HepG2 (cell line): ENCODE measurements at regions not wholly inside any gene's neighbourhood (a gene's known extent, or its start where the extent isn't known, plus 50 kb on each side); places are given as distances from the start of the nearest gene placed in this dataset.

Experiments
- ATAC-seq: fragments of 200-7000 bp; cut with Tn5 transposase; 3 replicates; pipeline ENCODE4 v1.9.1; 2020; ENCODE audit warnings: mild to moderate bottlenecking, moderate library complexity
- BruUV-seq: library from RNA; stranded (reverse); fragments of 400-500 nt; replicated peaks from 2 replicates; lab custom pipeline; 2021; lab: Mats Ljungman, UMichigan
- CTCF ChIA-PET: fragments of 300-600 bp; formaldehyde crosslinking; extraction: SDS; loops from one replicate; lab custom pipeline; 2021; ENCODE audit warnings: low total read pairs, inconsistent platforms, low intra/inter-chr PET ratio; lab: Yijun Ruan, JAX
- POLR2A ChIA-PET: fragments of 350-600 bp; sonication (Branson Sonifier 250); formaldehyde crosslinking; loops from one replicate; lab custom pipeline; 2020; ENCODE audit warnings: antibody characterized with exemption, inconsistent platforms; lab: Yijun Ruan, JAX
- DNase-seq: peaks from one replicate; pipeline ENCODE4 v3.0.0-alpha.2; 2015; ENCODE audit warnings: low spot score
- FAIRE-seq: peaks from 3 replicates; lab custom pipeline; 2011; peaks lifted over from hg19 to GRCh38; lab: Jason Lieb, UNC
- H2AFZ ChIP-seq: one replicate; pipeline ENCODE4 v1.6.1; 2011; ENCODE audit warnings: low read length, inconsistent platforms
- H3K27ac ChIP-seq: fragments of 300-600 bp; 3 replicates; pipeline ENCODE4 v1.8.0; 2011; ENCODE audit warnings: mixed run types, mild to moderate bottlenecking, mixed read lengths, low read length, inconsistent platforms; ENCODE audit not compliant: insufficient read depth; ENCODE audit errors: extremely low read length
- H3K27me3 ChIP-seq, 2 experiments: fragments of 200-600 bp in 1 of 2; 2 replicates in 1 of 2; 3 replicates in 1 of 2; pipeline versions ENCODE4 v1.6.0 to v1.8.0; 2011; ENCODE audit warnings: low read length in 2 of 2, mild to moderate bottlenecking in 2 of 2, moderate library complexity in 2 of 2, inconsistent platforms in 1 of 2; ENCODE audit not compliant: insufficient read depth in 2 of 2, control insufficient read depth in 1 of 2
- H3K36me3 ChIP-seq, 2 experiments: fragments of 200-600 bp in 1 of 2; replicated peaks in 1 of 2; 2 replicates in 1 of 2; 3 replicates in 1 of 2; pipeline versions ENCODE4 v1.5.1 to v1.8.0; 2011; ENCODE audit warnings: low read length in 2 of 2, inconsistent platforms in 1 of 2; ENCODE audit not compliant: insufficient read depth in 2 of 2, control insufficient read depth in 1 of 2
- H3K4me1 ChIP-seq: 2 replicates; pipeline ENCODE4 v1.5.1; 2012; ENCODE audit warnings: low read length, inconsistent platforms; ENCODE audit not compliant: insufficient read depth
- H3K4me2 ChIP-seq: 2 replicates; pipeline ENCODE4 v1.6.0; 2011; ENCODE audit warnings: low read depth, low read length, inconsistent platforms
- H3K4me3 ChIP-seq, 3 experiments: fragments of 200-600 bp in 1 of 3; sonication (generic), shearing (Covaris generic) in 1 of 3; replicated peaks in 1 of 3; 2 replicates each; pipeline ENCODE4 v1.5.1; 2011 to 2016; ENCODE audit warnings: low read length in 3 of 3, inconsistent platforms in 2 of 3, low read depth in 2 of 3, mild to moderate bottlenecking in 2 of 3, control low read depth in 1 of 3, mixed read lengths in 1 of 3; ENCODE audit not compliant: insufficient read depth in 1 of 3
- H3K79me2 ChIP-seq: one replicate; pipeline ENCODE4 v1.6.1; 2011; ENCODE audit warnings: low read length, inconsistent platforms; ENCODE audit not compliant: insufficient read depth
- H3K9ac ChIP-seq: 2 replicates; pipeline ENCODE4 v1.6.0; 2011; ENCODE audit warnings: mild to moderate bottlenecking, low read depth, low read length, inconsistent platforms; ENCODE audit not compliant: insufficient read depth
- H3K9me3 ChIP-seq: 2 replicates; pipeline ENCODE4 v1.5.1; 2012; ENCODE audit warnings: mild to moderate bottlenecking, low read length
- H4K20me1 ChIP-seq: 2 replicates; pipeline ENCODE4 v1.6.0; 2011; ENCODE audit warnings: inconsistent platforms, mild to moderate bottlenecking, low read length, moderate library complexity; ENCODE audit not compliant: insufficient read depth
- AKNA ChIP-seq: sonication (generic); formaldehyde crosslinking; IDR thresholded peaks from 2 replicates; pipeline ENCODE4 v1.4.0; 2020; ENCODE audit warnings: missing genetic modification reagents, borderline replicate concordance
- CCAR2 ChIP-seq: fragments of 200-400 bp; formaldehyde crosslinking; optimal IDR thresholded peaks from 2 replicates; pipeline ENCODE3; 2018; ENCODE audit warnings: low read depth, mild to moderate bottlenecking, low read length, moderate library complexity
- CENPX ChIP-seq: sonication (generic); formaldehyde crosslinking; IDR thresholded peaks from 2 replicates; pipeline ENCODE4 v1.9.0; 2021; ENCODE audit warnings: mild to moderate bottlenecking, missing genetic modification reagents, moderate library complexity
- PITX1 ChIP-seq: sonication (generic); formaldehyde crosslinking; IDR thresholded peaks from 2 replicates; pipeline ENCODE4 v1.5.1; 2020; ENCODE audit warnings: mild to moderate bottlenecking, missing genetic modification reagents
- RBM39 ChIP-seq: fragments of 200-400 bp; formaldehyde crosslinking; IDR thresholded peaks from one replicate; pipeline ENCODE4 v1.6.1; 2018; ENCODE audit warnings: antibody characterized with exemption, mild to moderate bottlenecking, low read depth, low read length; ENCODE audit not compliant: poor library complexity, severe bottlenecking
- SRY ChIP-seq: sonication (generic); formaldehyde crosslinking; IDR thresholded peaks from 2 replicates; pipeline ENCODE4 v1.8.0; 2022; ENCODE audit warnings: mild to moderate bottlenecking, missing genetic modification reagents
- TARDBP ChIP-seq: sonication (generic); formaldehyde crosslinking; IDR thresholded peaks from 2 replicates; pipeline ENCODE4 v1.8.0; 2022; ENCODE audit warnings: mild to moderate bottlenecking, missing genetic modification reagents
- ZNF256 ChIP-seq: sonication (generic); formaldehyde crosslinking; conservative IDR thresholded peaks from 2 replicates; pipeline ENCODE4 v1.4.0; 2020; ENCODE audit warnings: missing genetic modification reagents
- ZNF33B ChIP-seq: sonication (generic); formaldehyde crosslinking; IDR thresholded peaks from 2 replicates; pipeline ENCODE4 v1.5.1; 2020; ENCODE audit warnings: mild to moderate bottlenecking, missing genetic modification reagents
- ZNF383 ChIP-seq: sonication (generic); formaldehyde crosslinking; IDR thresholded peaks from 2 replicates; pipeline ENCODE4 v1.4.0; 2020; ENCODE audit warnings: missing genetic modification reagents, mild to moderate bottlenecking, borderline replicate concordance
- ZNF878 ChIP-seq: sonication (generic); formaldehyde crosslinking; IDR thresholded peaks from 2 replicates; pipeline ENCODE4 v1.8.1; 2023; ENCODE audit warnings: mild to moderate bottlenecking, missing genetic modification reagents, moderate library complexity
- ZSCAN12 ChIP-seq: sonication (generic); formaldehyde crosslinking; IDR thresholded peaks from 2 replicates; pipeline ENCODE4 v1.9.0; 2021; ENCODE audit warnings: mild to moderate bottlenecking, missing genetic modification reagents
- ZSCAN31 ChIP-seq: sonication (generic); formaldehyde crosslinking; IDR thresholded peaks from 2 replicates; pipeline ENCODE4 v1.5.0; 2020; ENCODE audit warnings: low read depth, mild to moderate bottlenecking, missing genetic modification reagents
- WGBS: methylation state at CpG from one replicate; pipeline ENCODE4 v1.1.6; 2017; ENCODE audit warnings: low lambda C conversion rate; 5-methylcytosine and 5-hydroxymethylcytosine counted together
- in situ Hi-C: cut with HindIII; loops from 2 replicates; pipeline ENCODE4 v1.10.0; 2017; ENCODE audit warnings: low pct_unique_long_range_greater_than_20kb; ENCODE audit not compliant: extremely low pct_ligation_motif_present
- intact Hi-C: fragments of 100-400 bp; cut with micrococcal nuclease; formaldehyde crosslinking; loops from one replicate; pipeline ENCODE4 v1.10.0; 2022; ENCODE audit not compliant: unreplicated experiment
- TF ChIP-seq, protein P1 (sequence below): sonication (generic); formaldehyde crosslinking; IDR thresholded peaks from 2 replicates; pipeline ENCODE4 v1.4.0; 2020; ENCODE audit warnings: missing genetic modification reagents
- TF ChIP-seq, protein P2 (sequence below): sonication (generic); formaldehyde crosslinking; IDR thresholded peaks from 2 replicates; pipeline ENCODE4 v1.5.1; 2020; ENCODE audit warnings: mild to moderate bottlenecking, missing genetic modification reagents, moderate library complexity
- TF ChIP-seq, protein P3 (sequence below): sonication (generic); formaldehyde crosslinking; IDR thresholded peaks from 2 replicates; pipeline ENCODE4 v1.4.0; 2020; ENCODE audit warnings: missing genetic modification reagents

DNA sequence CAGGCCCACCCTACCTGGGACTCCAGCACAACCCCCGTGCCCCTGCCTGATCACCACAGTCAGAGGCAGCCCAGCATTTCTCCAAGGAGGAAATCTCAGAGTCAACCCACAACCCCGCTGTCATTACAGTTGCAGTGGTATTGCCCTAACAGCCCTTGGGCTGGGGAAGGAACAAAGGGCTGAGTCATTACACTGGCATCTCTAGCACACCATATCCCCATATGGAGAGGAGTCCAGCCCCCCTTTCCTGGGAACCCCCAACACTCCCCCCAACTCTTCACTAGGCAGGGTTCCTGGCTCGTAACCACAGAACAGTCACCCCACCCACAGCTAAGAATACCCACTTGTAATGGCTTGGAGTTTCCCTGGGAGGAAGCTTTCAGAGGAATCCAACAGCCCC lies 149.4 kb upstream of the OGFRL1 start:
- H4K20me1 ChIP-seq: no peaks in the 10 kb centered on the region
- intact Hi-C loops (no loop called here), in situ Hi-C loops (no loop called here)
- no peak overlapping the region for H2AFZ ChIP-seq
- POLR2A ChIA-PET: no interaction called here
- no peaks in the 10 kb centered on the region for H3K36me3 ChIP-seq
- 0% methylated on average over 3 of the region's 3 CpGs for WGBS
- BruUV-seq: no TSS peak
- H3K4me2 ChIP-seq: no peak overlapping the region
- CTCF ChIA-PET: no interaction called here
- H3K9me3 ChIP-seq: no peaks in the 10 kb centered on the region; the same call in 1 of the 2 replicates
- H3K4me1 ChIP-seq: no peaks in the 10 kb centered on the region
- DNase-seq: no peak
- no peak overlapping the region for H3K27ac ChIP-seq
- FAIRE-seq: no peak
- H3K9ac ChIP-seq: no peak overlapping the region
- H3K27me3 ChIP-seq: no peaks in the 10 kb centered on the region
- no peak overlapping the region for H3K4me3 ChIP-seq
- H3K79me2 ChIP-seq: no peaks in the 10 kb centered on the region
- TF ChIP-seq, protein P1, sequence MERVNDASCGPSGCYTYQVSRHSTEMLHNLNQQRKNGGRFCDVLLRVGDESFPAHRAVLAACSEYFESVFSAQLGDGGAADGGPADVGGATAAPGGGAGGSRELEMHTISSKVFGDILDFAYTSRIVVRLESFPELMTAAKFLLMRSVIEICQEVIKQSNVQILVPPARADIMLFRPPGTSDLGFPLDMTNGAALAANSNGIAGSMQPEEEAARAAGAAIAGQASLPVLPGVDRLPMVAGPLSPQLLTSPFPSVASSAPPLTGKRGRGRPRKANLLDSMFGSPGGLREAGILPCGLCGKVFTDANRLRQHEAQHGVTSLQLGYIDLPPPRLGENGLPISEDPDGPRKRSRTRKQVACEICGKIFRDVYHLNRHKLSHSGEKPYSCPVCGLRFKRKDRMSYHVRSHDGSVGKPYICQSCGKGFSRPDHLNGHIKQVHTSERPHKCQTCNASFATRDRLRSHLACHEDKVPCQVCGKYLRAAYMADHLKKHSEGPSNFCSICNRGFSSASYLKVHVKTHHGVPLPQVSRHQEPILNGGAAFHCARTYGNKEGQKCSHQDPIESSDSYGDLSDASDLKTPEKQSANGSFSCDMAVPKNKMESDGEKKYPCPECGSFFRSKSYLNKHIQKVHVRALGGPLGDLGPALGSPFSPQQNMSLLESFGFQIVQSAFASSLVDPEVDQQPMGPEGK (CRISPR knock-in tag): no peak
- TF ChIP-seq ZNF256 (no peak), ZSCAN31 (CRISPR knock-in tag) (no peak), TARDBP (CRISPR knock-in tag) (no peak), PITX1 (CRISPR knock-in tag) (no peak), ZSCAN12 (no peak), SRY (CRISPR knock-in tag) (no peak), ZNF33B (no peak), CCAR2 (no peak), CENPX (CRISPR knock-in tag) (no peak), ZNF878 (CRISPR knock-in tag) (no peak), RBM39 (no peak), AKNA (CRISPR knock-in tag) (no peak), ZNF383 (CRISPR knock-in tag) (no peak)
- TF ChIP-seq, protein P2, sequence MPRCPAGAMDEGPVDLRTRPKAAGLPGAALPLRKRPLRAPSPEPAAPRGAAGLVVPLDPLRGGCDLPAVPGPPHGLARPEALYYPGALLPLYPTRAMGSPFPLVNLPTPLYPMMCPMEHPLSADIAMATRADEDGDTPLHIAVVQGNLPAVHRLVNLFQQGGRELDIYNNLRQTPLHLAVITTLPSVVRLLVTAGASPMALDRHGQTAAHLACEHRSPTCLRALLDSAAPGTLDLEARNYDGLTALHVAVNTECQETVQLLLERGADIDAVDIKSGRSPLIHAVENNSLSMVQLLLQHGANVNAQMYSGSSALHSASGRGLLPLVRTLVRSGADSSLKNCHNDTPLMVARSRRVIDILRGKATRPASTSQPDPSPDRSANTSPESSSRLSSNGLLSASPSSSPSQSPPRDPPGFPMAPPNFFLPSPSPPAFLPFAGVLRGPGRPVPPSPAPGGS (CRISPR knock-in tag): no peak
- TF ChIP-seq, protein P3, sequence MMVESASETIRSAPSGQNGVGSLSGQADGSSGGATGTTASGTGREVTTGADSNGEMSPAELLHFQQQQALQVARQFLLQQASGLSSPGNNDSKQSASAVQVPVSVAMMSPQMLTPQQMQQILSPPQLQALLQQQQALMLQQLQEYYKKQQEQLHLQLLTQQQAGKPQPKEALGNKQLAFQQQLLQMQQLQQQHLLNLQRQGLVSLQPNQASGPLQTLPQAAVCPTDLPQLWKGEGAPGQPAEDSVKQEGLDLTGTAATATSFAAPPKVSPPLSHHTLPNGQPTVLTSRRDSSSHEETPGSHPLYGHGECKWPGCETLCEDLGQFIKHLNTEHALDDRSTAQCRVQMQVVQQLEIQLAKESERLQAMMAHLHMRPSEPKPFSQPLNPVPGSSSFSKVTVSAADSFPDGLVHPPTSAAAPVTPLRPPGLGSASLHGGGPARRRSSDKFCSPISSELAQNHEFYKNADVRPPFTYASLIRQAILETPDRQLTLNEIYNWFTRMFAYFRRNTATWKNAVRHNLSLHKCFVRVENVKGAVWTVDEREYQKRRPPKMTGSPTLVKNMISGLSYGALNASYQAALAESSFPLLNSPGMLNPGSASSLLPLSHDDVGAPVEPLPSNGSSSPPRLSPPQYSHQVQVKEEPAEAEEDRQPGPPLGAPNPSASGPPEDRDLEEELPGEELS (CRISPR knock-in tag): no peak
- ATAC-seq: no peak
